K562 (cell line): ENCODE measurements at regions not wholly inside any gene's neighbourhood (a gene's known extent, or its start where the extent isn't known, plus 50 kb on each side); places are given as distances from the start of the nearest gene placed in this dataset.

Experiments used
- ATAC-seq: fragments of 200-7000 bp; cut with Tn5 transposase; 3 replicates; pipeline ENCODE4 v1.9.1; 2020; ENCODE audit warnings: moderate library complexity
- BruUV-seq: library from RNA; stranded (reverse); fragments of 400-500 nt; replicated peaks from 2 replicates; lab custom pipeline; 2021; lab: Mats Ljungman, UMichigan
- CTCF ChIA-PET: fragments of 300-600 bp; formaldehyde crosslinking; extraction: SDS; loops from one replicate; lab custom pipeline; 2021; ENCODE audit warnings: low intra/inter-chr PET ratio; lab: Yijun Ruan, JAX
- POLR2A ChIA-PET: fragments of 300-600, 350-650 bp; sonication (Branson Sonifier 250); formaldehyde crosslinking; extraction: SDS; loops from one replicate; lab custom pipeline; 2021; ENCODE audit warnings: antibody characterized with exemption, inconsistent platforms; lab: Yijun Ruan, JAX
- DNase-seq, 4 experiments: peaks; one replicate each; pipeline versions ENCODE4 v3.0.0 to v3.0.0-alpha.2; 2011 to 2018; ENCODE audit warnings: low spot score in 3 of 4, mixed read lengths in 3 of 4; ENCODE audit errors: extremely low read depth in 1 of 4
- FAIRE-seq: peaks from 2 replicates; lab custom pipeline; 2011; peaks lifted over from hg19 to GRCh38; lab: Jason Lieb, UNC
- H2AFZ ChIP-seq: 2 replicates; pipeline ENCODE4 v1.6.0; 2011; ENCODE audit warnings: low read depth, low read length, control low read depth, inconsistent platforms
- H3K27ac ChIP-seq: fragments of 200-600 bp; 3 replicates; pipeline ENCODE4 v1.8.0; 2011; ENCODE audit warnings: low read depth, mild to moderate bottlenecking, control low read depth, inconsistent platforms, low read length, moderate library complexity, mixed read lengths; ENCODE audit errors: extremely low read depth
- H3K27me3 ChIP-seq, 2 experiments: fragments of 300-600 bp in 1 of 2; 2 replicates in 1 of 2; 3 replicates in 1 of 2; pipeline versions ENCODE4 v1.6.0 to v1.8.0; 2011; ENCODE audit warnings: inconsistent platforms in 2 of 2, low read length in 2 of 2, mild to moderate bottlenecking in 1 of 2, mixed read lengths in 1 of 2, moderate library complexity in 1 of 2; ENCODE audit not compliant: control insufficient read depth in 2 of 2, insufficient read depth in 2 of 2
- H3K36me3 ChIP-seq: fragments of 300-600 bp; 3 replicates; pipeline ENCODE4 v1.8.0; 2011; ENCODE audit warnings: mild to moderate bottlenecking, low read length, inconsistent platforms; ENCODE audit not compliant: control insufficient read depth, insufficient read depth
- H3K4me1 ChIP-seq, 2 experiments: fragments of 200-600 bp in 1 of 2; replicated peaks in 1 of 2; 2 replicates in 1 of 2; 3 replicates in 1 of 2; pipeline versions ENCODE4 v1.5.1 to v1.8.0; 2011; ENCODE audit warnings: inconsistent platforms in 2 of 2, low read length in 2 of 2, mild to moderate bottlenecking in 1 of 2, mixed read lengths in 1 of 2, moderate library complexity in 1 of 2; ENCODE audit not compliant: control insufficient read depth in 2 of 2, insufficient read depth in 2 of 2
- H3K4me2 ChIP-seq: 2 replicates; pipeline ENCODE4 v1.6.1; 2011; ENCODE audit warnings: low read length, control low read depth, inconsistent platforms, mixed read lengths; ENCODE audit not compliant: insufficient read depth
- H3K4me3 ChIP-seq: fragments of 200-600 bp; sonication (generic), shearing (Covaris generic); 2 replicates; pipeline ENCODE4 v1.5.1; 2016; ENCODE audit warnings: control low read depth, inconsistent platforms
- H3K79me2 ChIP-seq: fragments of 200-600 bp; 3 replicates; pipeline ENCODE4 v1.8.0; 2011; ENCODE audit warnings: low read length, inconsistent platforms; ENCODE audit not compliant: control insufficient read depth, insufficient read depth
- H3K9ac ChIP-seq, 2 experiments: 2 replicates each; pipeline versions ENCODE4 v1.6.0 to v1.6.1; 2011; ENCODE audit warnings: low read depth in 2 of 2, low read length in 2 of 2, control low read depth in 1 of 2, inconsistent platforms in 1 of 2, mild to moderate bottlenecking in 1 of 2, mixed read lengths in 1 of 2; ENCODE audit not compliant: insufficient read depth in 1 of 2
- H3K9me1 ChIP-seq: one replicate; pipeline ENCODE4 v1.6.0; 2011; ENCODE audit warnings: inconsistent platforms, mild to moderate bottlenecking, low read length, moderate library complexity; ENCODE audit not compliant: control insufficient read depth, insufficient read depth
- H3K9me3 ChIP-seq: replicated peaks from 2 replicates; pipeline ENCODE4 v1.5.1; 2011; ENCODE audit warnings: low read depth, low read length, inconsistent platforms; ENCODE audit not compliant: control insufficient read depth, insufficient read depth
- H4K20me1 ChIP-seq: replicated peaks from 2 replicates; pipeline ENCODE4 v1.6.1; 2011; ENCODE audit warnings: low read length, inconsistent platforms, mixed read lengths; ENCODE audit not compliant: control insufficient read depth, insufficient read depth
- CHAMP1 ChIP-seq: fragments of 450-650 bp; IDR thresholded peaks from 2 replicates; pipeline ENCODE4 v1.6.1; 2016; ENCODE audit warnings: mild to moderate bottlenecking
- CREM ChIP-seq: IDR thresholded peaks from 2 replicates; pipeline ENCODE4 v1.6.1; 2014; ENCODE audit warnings: antibody characterized with exemption, low read depth
- EHMT2 ChIP-seq: fragments of 450-650 bp; IDR thresholded peaks from 2 replicates; pipeline ENCODE4 v1.6.1; 2018; ENCODE audit warnings: antibody characterized with exemption
- GMEB1 ChIP-seq: fragments of 250-450 bp; sonication (Bioruptor Pico); IDR thresholded peaks from 2 replicates; pipeline ENCODE4 v1.4.0; 2020; ENCODE audit warnings: mild to moderate bottlenecking
- HDAC2 ChIP-seq: fragments of 450-650 bp; IDR thresholded peaks from 2 replicates; pipeline ENCODE4 v1.6.1; 2016; ENCODE audit warnings: mild to moderate bottlenecking
- HDAC8 ChIP-seq: fragments of 450-650 bp; IDR thresholded peaks from 2 replicates; pipeline ENCODE4 v1.6.1; 2016; ENCODE audit warnings: mild to moderate bottlenecking, missing genetic modification characterization, moderate library complexity, missing compliant biosample characterization
- KAT7 ChIP-seq: sonication (generic); formaldehyde crosslinking; IDR thresholded peaks from 2 replicates; pipeline ENCODE4 v1.8.0; 2022; ENCODE audit warnings: missing genetic modification reagents, mild to moderate bottlenecking, borderline replicate concordance
- MTA1 ChIP-seq: fragments of 450-650 bp; IDR thresholded peaks from 2 replicates; pipeline ENCODE4 v1.6.1; 2017; ENCODE audit warnings: borderline replicate concordance
- NCOA1 ChIP-seq: fragments of 450-650 bp; IDR thresholded peaks from 2 replicates; pipeline ENCODE4 v1.6.1; 2016; ENCODE audit warnings: low read depth
- PATZ1 ChIP-seq: fragments of 250-450 bp; sonication (Bioruptor Pico); IDR thresholded peaks from 2 replicates; pipeline ENCODE4 v1.5.0; 2020; ENCODE audit warnings: mild to moderate bottlenecking, borderline replicate concordance
- PHF21A ChIP-seq: fragments of 450-650 bp; IDR thresholded peaks from 2 replicates; pipeline ENCODE4 v1.6.1; 2017; ENCODE audit warnings: low read depth, borderline replicate concordance
- ZBTB11 ChIP-seq, 3 experiments: fragments of 200-800 bp in 1 of 3; fragments of 250-450 bp in 1 of 3; fragments of 450-650 bp in 1 of 3; sonication (Bioruptor Pico) in 1 of 3; sonication (Bioruptor generic) in 1 of 3; formaldehyde crosslinking in 1 of 3; IDR thresholded peaks; 2 replicates each; pipeline versions ENCODE4 v1.6.1 to v1.8.0; 2016 to 2022; ENCODE audit warnings: mild to moderate bottlenecking in 2 of 3, missing genetic modification characterization in 2 of 3, missing compliant biosample characterization in 1 of 3, moderate library complexity in 1 of 3
- ZKSCAN8 ChIP-seq: fragments of 200-800 bp; sonication (Bioruptor generic); IDR thresholded peaks from 2 replicates; pipeline ENCODE4 v1.6.1; 2016; ENCODE audit warnings: missing genetic modification characterization, missing compliant biosample characterization
- ZNF124 ChIP-seq: sonication (generic); formaldehyde crosslinking; IDR thresholded peaks from 2 replicates; pipeline ENCODE4 v1.8.1; 2022; ENCODE audit warnings: missing genetic modification reagents
- WGBS: fragments of 100-300 bp; shearing (Covaris generic); methylation state at CpG from one replicate; pipeline ENCODE4 v1.1.6; 2016; ENCODE audit warnings: low coverage, mixed read lengths; ENCODE audit not compliant: insufficient coverage; ENCODE audit errors: missing lambda C conversion rate; 5-methylcytosine and 5-hydroxymethylcytosine counted together
- in situ Hi-C: fragments of 300-500 bp; cut with MboI; formaldehyde crosslinking; loops from 4 replicates; pipeline ENCODE4 v1.15.0; 2018; ENCODE audit warnings: inconsistent platforms, mixed read lengths
- intact Hi-C: fragments of 100-400 bp; cut with micrococcal nuclease; formaldehyde crosslinking; loops from 2 replicates; pipeline ENCODE4 v1.14.2; 2022

- Histone ChIP-seq H3K9ac (no peak overlapping the region), H2AFZ (no peak overlapping the region), H3K79me2 (no peaks in the 10 kb centered on the region), H3K36me3 (no peaks in the 10 kb centered on the region), H3K27me3 (peaks cover 4 to 6% of the 10 kb centered on the region in 2 experiments; a peak in 1 of 5 replicates), H3K4me2 (no peak overlapping the region), H3K4me1 (peaks cover 0 to 15% of the 10 kb centered on the region in 2 experiments; a peak in 3 of 5 replicates), H3K9me1 (no peaks in the 10 kb centered on the region), H4K20me1 (no peaks in the 10 kb centered on the region; the same call in 1 of the 2 replicates), H3K27ac (no peak overlapping the region), H3K4me3 (no peak overlapping the region), H3K9me3 (no peaks in the 10 kb centered on the region)
- ChIA-PET POLR2A (no interaction called here), CTCF (interaction anchor here (1.3 kb wide), 1 partner anchor 58 kb away, joined by 3 read pairs; no protein-coding TSS in a partner anchor)
- peak in 3 of 4 experiments; percentile 7 to 32 (median 17) for DNase-seq
- no peak for FAIRE-seq
- intact Hi-C loops, result no loop called here
- WGBS, result 1% methylated on average over 12 of the region's 12 CpGs
- BruUV-seq, result no TSS peak
- in situ Hi-C loops, result no loop called here
- ATAC-seq, result no peak
- TF ChIP-seq PATZ1 (CRISPR knock-in tag), result no peak
- no peak for TF ChIP-seq ZKSCAN8
- TF ChIP-seq MTA1, result no peak
- no peak for TF ChIP-seq GMEB1
- no peak for TF ChIP-seq NCOA1
- no peak for TF ChIP-seq CHAMP1
- TF ChIP-seq CREM, result no peak
- TF ChIP-seq PHF21A, result no peak
- TF ChIP-seq KAT7 (CRISPR knock-in tag), result no peak
- no peak for TF ChIP-seq HDAC8
- no peak for TF ChIP-seq ZBTB11 (CRISPR knock-in tag; IDR thresholded peaks at IDR 0.05)
- no peak for TF ChIP-seq EHMT2
- 0 out of 2 replicates have a peak, but pooled peaks have one; percentile 28 for TF ChIP-seq HDAC2
- TF ChIP-seq ZNF124, result no peak
These were observed 374.0 kb upstream of the ASIC2 start for GRCh38 chr17:33667052-33667509.
